Spleen (tissue), 11 donors: ENCODE measurements at regions not wholly inside any gene's neighbourhood (a gene's known extent, or its start where the extent isn't known, plus 50 kb on each side); places are given as distances from the start of the nearest gene placed in this dataset.

Experiments
- DNase-seq: peaks from one replicate; pipeline ENCODE4 v3.0.0-alpha.2; 2020
- H3K27ac ChIP-seq, 8 donors: fragments of 200-600 bp; sonication (generic) in 7 of 8; 1 replicate in 4 of 8; 2 replicates in 4 of 8; pipeline versions ENCODE4 v1.5.0 to v1.8.0; 2016 to 2021; ENCODE audit warnings: inconsistent platforms in 4 of 8, mild to moderate bottlenecking in 4 of 8, moderate library complexity in 1 of 8
- H3K27me3 ChIP-seq, 7 donors: fragments of 200-600 bp; sonication (generic) in 6 of 7; replicated peaks in 1 of 7; 1 replicate in 4 of 7; 2 replicates in 3 of 7; pipeline versions ENCODE4 v1.5.0 to v1.8.0; 2016 to 2021; ENCODE audit warnings: inconsistent platforms in 3 of 7, mild to moderate bottlenecking in 1 of 7
- H3K36me3 ChIP-seq, 6 donors: fragments of 200-600 bp; sonication (generic) in 5 of 6; 1 replicate in 4 of 6; 2 replicates in 2 of 6; pipeline versions ENCODE4 v1.5.0 to v1.8.0; 2016 to 2021; ENCODE audit warnings: inconsistent platforms in 2 of 6
- H3K4me1 ChIP-seq, 6 donors: fragments of 200-600 bp; sonication (generic) in 5 of 6; 1 replicate in 3 of 6; 2 replicates in 3 of 6; pipeline versions ENCODE4 v1.5.0 to v1.8.0; 2016 to 2021; ENCODE audit warnings: inconsistent platforms in 3 of 6
- H3K4me3 ChIP-seq, 8 donors: fragments of 200-600 bp; sonication (generic) in 7 of 8; 1 replicate in 4 of 8; 2 replicates in 4 of 8; pipeline versions ENCODE4 v1.5.0 to v1.8.0; 2016 to 2021; ENCODE audit warnings: inconsistent platforms in 4 of 8, mild to moderate bottlenecking in 4 of 8, moderate library complexity in 2 of 8
- H3K9me3 ChIP-seq, 8 donors: fragments of 200-600 bp; sonication (generic) in 7 of 8; 1 replicate in 4 of 8; 2 replicates in 4 of 8; pipeline versions ENCODE4 v1.5.0 to v1.8.0; 2016 to 2021; ENCODE audit warnings: inconsistent platforms in 4 of 8
- CTCF ChIP-seq, 11 experiments: fragments of 200-600 bp in 7 of 11; fragments of 450-650 bp in 4 of 11; sonication (generic) in 4 of 11; IDR thresholded peaks in 8 of 11; conservative IDR thresholded peaks in 3 of 11; 1 replicate in 7 of 11; 2 replicates in 4 of 11; pipeline versions ENCODE4 v1.4.0 to v1.8.0; 2016 to 2021; ENCODE audit warnings: antibody characterized with exemption in 11 of 11, inconsistent platforms in 4 of 11, mild to moderate bottlenecking in 1 of 11
- POLR2A ChIP-seq, 3 donors: fragments of 450-650 bp; IDR thresholded peaks; one replicate each; pipeline ENCODE4 v1.5.1; 2017; ENCODE audit warnings: antibody characterized with exemption in 3 of 3, mild to moderate bottlenecking in 1 of 3
- POLR2AphosphoS5 ChIP-seq, 3 donors: sonication (generic); formaldehyde crosslinking; IDR thresholded peaks; one replicate each; pipeline ENCODE4 v1.5.1; 2017; ENCODE audit warnings: antibody characterized with exemption in 3 of 3
- WGBS, 5 donors: extraction: QIAGEN DNeasy Blood & Tissue Kit in 3 of 5; methylation state at CpG; one replicate each; pipeline versions ENCODE4 v1.1.5 to v1.1.7; 2013 to 2018; 5-methylcytosine and 5-hydroxymethylcytosine counted together
- intact Hi-C: fragments of 100-400 bp; cut with DNase I; formaldehyde crosslinking; loops from one replicate; pipeline ENCODE4 v1.15.0; 2023; ENCODE audit warnings: low total_unique reads
- donor health status: healthy with polysubstance abuse.
- donor health status: DM: no; HTN: no; CAD: no; lungs with moderate emphysema.
- donor health status: DM: no; HTN: no; CAD: no.
- donor health status: Bipolar disorder and iron deficiency.
- donor health status: healthy.
- donor health status: DM: no; HTN: no; CAD: no.
- donor health status: DM: yes; HTN: yes; CAD: no.

DNA sequence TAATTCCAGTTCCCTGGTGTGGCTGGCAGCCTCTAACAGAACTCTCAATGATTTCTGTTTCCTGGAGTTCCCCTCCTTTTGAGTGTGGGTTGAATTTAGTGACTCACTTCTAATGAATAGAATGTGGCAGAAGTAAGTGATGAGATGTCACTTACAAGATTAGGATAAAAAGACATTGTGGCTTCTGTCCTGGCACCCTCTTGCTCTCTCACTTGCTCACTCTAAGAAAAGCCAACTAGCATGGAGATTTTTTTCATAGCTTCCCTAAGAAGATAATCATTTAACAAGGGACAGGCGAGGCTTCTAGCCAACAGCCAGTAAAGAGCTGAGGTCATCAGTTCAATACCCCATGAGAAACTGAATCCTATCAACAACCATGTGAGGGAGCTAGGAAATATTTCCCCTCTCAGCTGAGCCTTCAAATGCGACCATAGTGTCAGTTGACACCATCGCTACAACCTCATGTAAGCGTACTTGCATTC lies 156.7 kb downstream of the TMTC3 start:
- Histone ChIP-seq H3K27ac (no peak overlapping the region), H3K27me3 (no peaks in the 10 kb centered on the region), H3K4me3 (no peak overlapping the region), H3K9me3 (peaks cover 0 to 6% (median 0%) of the 10 kb centered on the region in 8 donors), H3K4me1 (no peaks in the 10 kb centered on the region), H3K36me3 (no peaks in the 10 kb centered on the region)
- intact Hi-C loops = no loop called here
- WGBS, 5 donors = 77 to 88% (median 84%) methylated on average over 4 of the region's 4 CpGs
- no peak for DNase-seq
- no peak for TF ChIP-seq POLR2AphosphoS5 (IDR thresholded peaks at IDR 0.05)
- TF ChIP-seq CTCF (IDR thresholded peaks at IDR 0.05 in 8 of 11, conservative IDR thresholded peaks at IDR 0.05 in 3 of 11) = no peak
- TF ChIP-seq POLR2A (IDR thresholded peaks at IDR 0.05) = no peak

DNA sequence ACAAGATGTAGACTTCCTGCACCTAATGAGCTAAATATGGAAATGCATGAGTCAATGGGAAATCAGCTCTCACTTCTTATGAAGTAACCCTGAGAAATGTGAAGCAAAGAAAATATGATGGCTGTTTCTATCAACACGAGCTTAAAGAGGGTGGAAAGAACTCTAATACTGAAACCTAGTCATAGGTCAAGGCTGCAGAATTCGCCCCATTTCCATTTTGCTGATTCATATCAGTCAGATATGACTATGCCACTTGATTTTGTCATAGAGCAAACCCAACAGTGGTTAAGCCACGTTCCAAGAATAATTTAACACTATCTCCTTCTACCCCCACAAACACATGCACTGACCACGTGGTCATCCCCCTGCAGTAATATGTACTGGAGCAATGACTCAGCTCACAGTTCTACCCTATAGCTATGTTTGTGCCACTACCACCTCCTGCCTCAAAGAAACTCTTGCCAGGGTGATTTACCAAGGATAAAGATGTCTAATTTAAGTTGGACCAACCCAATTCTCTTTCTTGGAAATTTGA lies 157.5 kb downstream of the TMTC3 start:
- intact Hi-C loops = no loop called here
- no peak for DNase-seq
- WGBS, 5 donors = 35 to 60% (median 40%) methylated on average over 4 of the region's 4 CpGs
- peaks cover 0 to 5% (median 0%) of the 10 kb centered on the region in 8 donors for H3K9me3 ChIP-seq
- H3K36me3 ChIP-seq = no peaks in the 10 kb centered on the region
- no peaks in the 10 kb centered on the region for H3K27me3 ChIP-seq
- TF ChIP-seq POLR2AphosphoS5 (IDR thresholded peaks at IDR 0.05) (no peak), CTCF (IDR thresholded peaks at IDR 0.05 in 8 of 11, conservative IDR thresholded peaks at IDR 0.05 in 3 of 11) (no peak), POLR2A (IDR thresholded peaks at IDR 0.05) (no peak)
- H3K4me1 ChIP-seq = no peaks in the 10 kb centered on the region
- no peak overlapping the region for H3K27ac ChIP-seq
- H3K4me3 ChIP-seq = no peak overlapping the region

DNA sequence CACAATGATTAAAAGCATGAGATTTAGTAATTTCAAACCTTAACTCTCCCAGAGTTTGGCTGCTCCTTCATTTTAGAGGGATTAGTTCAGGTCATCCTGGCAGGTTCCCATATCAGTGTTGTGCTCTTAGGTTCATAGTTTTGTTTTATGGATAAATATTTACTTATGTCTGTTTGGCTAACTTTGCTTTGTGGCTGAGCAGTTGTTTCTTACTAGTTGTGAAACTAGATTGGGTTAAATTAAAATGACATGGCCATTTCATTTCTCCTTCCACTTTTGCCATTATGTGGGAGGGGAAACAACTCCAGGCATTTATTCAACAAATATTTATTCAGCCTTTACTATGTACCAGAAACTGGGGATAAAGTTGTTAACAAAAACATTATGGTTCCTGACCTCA lies 158.8 kb downstream of the TMTC3 start:
- Histone ChIP-seq H3K9me3 (no peaks in the 10 kb centered on the region), H3K27me3 (no peaks in the 10 kb centered on the region), H3K4me1 (no peaks in the 10 kb centered on the region), H3K4me3 (no peak overlapping the region), H3K36me3 (no peaks in the 10 kb centered on the region), H3K27ac (no peak overlapping the region)
- intact Hi-C loops = no loop called here
- DNase-seq = no peak
- TF ChIP-seq CTCF (IDR thresholded peaks at IDR 0.05 in 8 of 11, conservative IDR thresholded peaks at IDR 0.05 in 3 of 11) = no peak

- no peak overlapping the region for H3K4me3 ChIP-seq
- TF ChIP-seq CTCF (IDR thresholded peaks at IDR 0.05 in 8 of 11, conservative IDR thresholded peaks at IDR 0.05 in 3 of 11) (no peak), POLR2AphosphoS5 (IDR thresholded peaks at IDR 0.05) (no peak), POLR2A (IDR thresholded peaks at IDR 0.05) (no peak)
- no peaks in the 10 kb centered on the region for H3K27me3 ChIP-seq
- DNase-seq = no peak
- no peaks in the 10 kb centered on the region for H3K36me3 ChIP-seq
- no peak overlapping the region for H3K27ac ChIP-seq
- H3K4me1 ChIP-seq = no peaks in the 10 kb centered on the region
- 77 to 93% (median 84%) methylated on average over 1 of the region's 1 CpG for WGBS, 5 donors
- H3K9me3 ChIP-seq = no peaks in the 10 kb centered on the region
- intact Hi-C loops = no loop called here
Observed at GRCh38 chr12:88303335-88303734, 161.2 kb downstream of the TMTC3 start.
